ENCODE measurements at regions not wholly inside any gene's neighbourhood (a gene's known extent, or its start where the extent isn't known, plus 50 kb on each side); places are given as distances from the start of the nearest gene placed in this dataset.

GRCh38 chr5:74953937-74954720 lies 87.9 kb upstream of the FAM169A start:
- DNase-seq, result no peak

GRCh38 chr5:74953554-74953936 lies 87.4 kb upstream of the FAM169A start:
- no peak for DNase-seq

DNA sequence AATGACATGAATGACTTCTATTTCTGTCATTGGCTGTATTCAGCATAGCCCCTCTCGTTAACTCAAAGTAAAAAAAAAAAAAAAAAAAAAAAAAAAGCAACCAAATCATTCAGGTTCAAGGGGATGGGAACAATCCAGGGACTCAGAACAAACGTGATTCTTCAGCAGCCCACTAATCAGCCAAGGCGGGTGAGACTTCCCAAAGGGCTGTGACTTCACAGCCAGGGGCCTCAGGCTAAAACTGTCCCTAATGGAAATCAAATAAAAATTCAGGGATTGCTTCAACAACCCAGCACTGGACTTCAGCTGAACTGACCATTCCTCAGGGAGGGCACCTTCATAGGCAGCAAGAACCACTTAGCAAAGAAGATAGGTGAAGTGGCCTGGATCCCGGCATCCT lies 86.2 kb upstream of the FAM169A start:
- DNase-seq, result no peak

- DNase-seq, result no peak
Observed at GRCh38 chr5:74951865-74952264, 85.7 kb upstream of the FAM169A start.

DNA sequence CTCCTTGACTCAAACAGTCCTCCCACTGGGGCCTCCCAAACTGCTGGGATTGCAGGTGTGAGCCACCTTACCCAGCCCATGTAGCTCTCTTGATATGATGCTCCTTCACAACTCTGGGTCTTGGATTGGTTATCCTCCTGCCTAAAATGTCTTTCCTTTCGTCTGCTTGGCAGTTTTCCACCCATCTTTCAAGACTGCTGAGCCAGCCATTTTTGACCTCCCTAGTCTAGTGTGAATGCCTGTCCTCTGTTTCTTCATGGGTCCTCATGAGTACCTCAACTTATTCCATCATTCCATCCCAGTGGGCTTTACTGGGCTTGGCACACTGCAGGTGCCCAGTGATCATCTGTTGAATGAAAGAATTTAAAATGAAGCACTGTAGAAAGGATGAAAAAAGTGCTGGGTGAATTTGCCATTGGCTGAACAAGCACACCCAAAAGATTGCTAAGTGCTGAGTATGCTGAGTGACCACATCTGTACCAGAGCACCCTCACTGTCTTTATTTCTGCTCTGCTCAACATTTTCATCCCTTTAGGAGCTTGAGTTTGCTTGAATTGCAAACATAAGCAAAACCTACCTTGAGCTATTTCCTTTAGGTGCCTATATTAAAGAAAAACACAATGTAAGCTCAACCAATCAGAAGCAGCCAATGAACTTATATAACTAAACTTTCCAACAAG lies 84.8 kb upstream of the FAM169A start:
- DNase-seq, result no peak

DNA sequence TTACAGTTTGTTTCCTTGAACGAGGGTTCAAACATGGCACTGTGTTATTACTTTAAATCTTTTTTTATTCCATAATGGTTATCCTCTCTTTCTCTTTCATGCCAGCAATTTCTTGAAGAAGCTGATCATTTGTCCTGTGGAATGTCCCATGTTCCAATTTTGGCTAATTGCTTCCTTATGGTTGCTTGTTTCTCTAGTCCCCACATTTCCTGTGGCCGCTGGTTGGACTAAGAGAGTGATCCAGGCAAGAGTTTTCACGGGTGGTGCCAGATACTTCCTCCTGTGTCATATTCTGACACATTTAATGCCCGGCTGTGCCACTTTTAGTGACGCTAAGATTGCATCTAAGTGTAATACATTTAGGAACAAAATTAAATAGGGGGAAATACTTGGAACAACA lies 83.8 kb upstream of the FAM169A start:
- DNase-seq, result no peak

DNA sequence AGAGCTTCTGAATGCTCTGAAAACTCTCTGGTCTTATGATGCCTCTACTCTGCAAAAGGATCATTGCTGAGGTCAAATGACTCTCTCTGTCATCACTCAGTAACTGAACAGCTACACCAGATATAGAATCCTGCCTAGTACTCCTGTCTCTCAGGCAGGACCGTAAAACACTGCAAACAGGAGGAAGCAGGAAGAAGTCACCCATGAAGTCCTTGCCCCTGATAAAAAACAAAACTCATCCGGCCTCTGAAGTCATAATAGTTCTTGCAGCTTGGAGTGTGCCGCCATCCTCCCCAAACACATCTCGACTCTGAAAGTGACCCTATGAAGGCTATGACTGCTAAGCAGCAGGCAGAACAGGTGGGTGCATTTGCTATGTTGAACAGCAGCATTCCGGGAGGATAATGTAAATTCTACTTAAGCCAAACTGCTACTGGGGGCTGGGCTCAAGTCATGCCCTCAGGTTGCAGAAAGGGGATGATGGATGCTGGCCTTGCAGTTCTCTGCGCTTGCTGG lies 81.9 kb upstream of the FAM169A start:
- no peak for DNase-seq

DNA sequence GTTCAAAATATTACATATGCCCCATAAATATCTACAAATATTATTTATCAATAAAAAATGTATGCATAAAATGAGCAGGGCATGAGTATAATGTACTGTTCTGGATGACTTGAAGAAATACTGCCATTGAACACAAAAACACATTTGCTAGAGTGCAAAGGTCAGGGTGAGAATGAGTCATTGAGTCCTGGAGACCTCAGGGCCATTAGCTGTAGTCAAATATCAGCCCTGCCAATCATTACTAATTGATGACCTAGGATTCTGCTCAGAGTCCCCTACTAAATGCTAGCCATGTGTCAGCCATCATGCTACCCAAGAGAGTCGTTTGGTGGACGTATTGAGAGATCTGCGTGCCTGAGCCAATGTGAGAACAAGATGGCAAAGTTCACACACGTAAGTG lies 80.3 kb upstream of the FAM169A start:
- no peak for DNase-seq

- no peak for DNase-seq
Observed at GRCh38 chr5:74945561-74946165, 79.5 kb upstream of the FAM169A start.

GRCh38 chr5:74943905-74944304 lies 77.7 kb upstream of the FAM169A start:
- no peak for DNase-seq

DNA sequence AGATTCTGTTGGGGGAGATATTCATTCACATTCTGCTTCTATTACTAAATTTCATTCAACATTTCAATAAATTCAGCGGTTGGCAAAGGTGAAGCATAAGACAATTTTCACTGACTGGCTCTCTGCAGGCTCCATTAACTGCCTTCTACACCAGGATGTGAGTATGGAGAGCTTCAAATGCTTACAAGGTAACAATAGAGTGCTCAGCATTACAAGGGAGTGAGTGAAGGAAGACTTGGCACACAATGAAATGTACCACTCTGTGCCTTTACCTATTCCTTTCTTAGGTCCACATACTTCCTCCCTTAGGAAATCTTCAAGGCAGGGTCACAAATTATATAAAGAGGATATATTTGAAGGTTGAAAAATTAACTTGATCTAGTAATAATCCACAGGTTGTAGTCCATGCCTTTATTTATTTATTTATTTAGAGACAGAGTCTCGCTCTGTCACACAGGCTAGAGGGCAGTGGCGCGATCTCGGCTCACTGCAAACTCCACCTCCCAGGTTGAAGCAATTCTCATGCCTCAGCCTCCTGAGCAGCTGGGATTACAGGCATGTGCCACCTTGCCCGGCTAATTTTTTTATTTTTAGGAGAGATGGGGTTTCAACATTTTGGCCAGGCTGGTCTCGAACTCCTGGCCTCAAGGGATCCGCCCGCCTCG lies 76.6 kb upstream of the FAM169A start:
- no peak for DNase-seq

- no peak for DNase-seq
Observed at GRCh38 chr5:74940782-74941353, 74.7 kb upstream of the FAM169A start.

- no peak for DNase-seq
Observed at GRCh38 chr5:74938250-74938933, 72.2 kb upstream of the FAM169A start.

DNA sequence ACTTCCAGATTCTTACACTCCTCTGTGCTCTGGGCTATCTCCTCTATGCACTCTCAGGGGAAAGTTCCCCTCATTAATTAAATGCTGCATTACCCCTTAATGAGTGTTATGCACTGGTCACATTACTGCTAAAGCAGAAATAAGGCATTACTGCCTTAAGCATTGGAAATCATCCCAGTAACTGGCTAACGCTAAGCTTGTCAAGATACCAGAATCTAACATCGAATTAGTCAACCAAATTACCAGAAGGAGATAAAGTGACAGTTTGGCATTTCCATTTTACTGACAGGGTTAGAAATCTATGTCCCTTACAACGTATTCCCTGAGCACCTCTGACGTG lies 69.5 kb upstream of the FAM169A start:
- no peak for DNase-seq

GRCh38 chr5:74934949-74935751 lies 69.0 kb upstream of the FAM169A start:
- no peak for DNase-seq

- DNase-seq, result no peak
Observed at GRCh38 chr5:74927336-74927735, 61.1 kb upstream of the FAM169A start.

DNA sequence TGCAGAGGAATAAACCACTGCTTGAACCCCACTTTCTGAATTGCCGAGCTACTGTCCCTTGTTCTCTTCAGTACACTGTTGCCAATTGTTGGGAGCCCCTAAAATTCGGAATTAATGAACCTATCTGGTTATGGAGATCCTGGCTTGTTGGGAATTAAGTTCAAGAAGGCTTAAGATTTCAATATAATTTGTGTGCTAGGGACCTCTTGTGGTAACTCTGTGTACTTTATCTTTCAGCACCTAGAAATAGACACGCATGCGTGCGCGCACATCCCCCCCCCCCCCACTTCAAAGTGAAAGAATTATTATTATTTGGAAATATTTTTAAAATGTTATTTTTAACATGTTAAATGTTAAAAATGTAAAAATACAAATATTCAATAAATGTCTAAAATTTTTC lies 53.3 kb upstream of the FAM169A start:
- peak; percentile 6 for DNase-seq

DNA sequence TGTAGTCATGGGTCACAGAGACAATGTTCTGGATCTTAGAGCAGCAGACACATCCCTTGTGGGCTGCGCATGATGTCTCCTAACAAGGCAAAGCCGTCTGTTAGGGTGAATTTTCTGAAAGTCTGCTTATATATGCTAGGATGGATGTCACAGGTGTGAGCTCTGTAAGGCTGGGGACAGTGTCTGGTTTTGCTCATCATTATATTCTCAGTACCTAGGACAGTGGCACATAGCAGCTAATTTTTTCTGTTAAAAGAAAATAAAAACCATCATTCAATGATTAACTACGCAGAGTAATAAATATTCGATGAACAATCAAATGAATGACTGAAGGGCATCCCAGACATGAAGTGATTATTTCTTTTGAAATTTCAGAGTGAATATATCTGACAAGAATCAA lies 52.9 kb upstream of the FAM169A start:
- no peak for DNase-seq

DNA sequence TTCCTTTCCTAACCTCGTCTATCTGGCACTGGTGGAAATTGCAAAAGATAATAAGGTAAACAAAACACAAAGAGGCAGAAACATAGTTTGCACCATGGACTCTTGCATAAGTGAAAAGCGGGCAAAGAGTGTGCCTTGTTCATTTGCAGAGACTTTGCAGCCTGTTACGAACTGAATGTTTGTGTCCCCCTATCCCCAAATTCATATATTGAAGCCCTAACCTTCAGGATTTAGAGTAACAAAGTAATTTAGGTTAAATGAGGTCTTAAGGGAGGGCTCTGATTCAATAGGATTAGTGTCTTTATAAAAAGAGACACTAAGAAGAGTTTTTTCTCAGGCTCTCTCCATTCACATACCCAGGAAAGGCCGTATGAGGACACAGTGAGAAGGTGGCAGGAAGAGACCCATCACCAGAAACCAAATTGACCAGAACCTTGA lies 52.1 kb upstream of the FAM169A start:
- no peak for DNase-seq

GRCh38 chr5:74916831-74917710 lies 50.9 kb upstream of the FAM169A start:
- DNase-seq, result no peak
